K562 (cell line): ENCODE measurements at regions not wholly inside any gene's neighbourhood (a gene's known extent, or its start where the extent isn't known, plus 50 kb on each side); places are given as distances from the start of the nearest gene placed in this dataset.

ENCODE experiments used
- ATAC-seq: fragments of 200-7000 bp; cut with Tn5 transposase; 3 replicates; pipeline ENCODE4 v1.9.1; 2020; ENCODE audit warnings: moderate library complexity
- BruUV-seq: library from RNA; stranded (reverse); fragments of 400-500 nt; replicated peaks from 2 replicates; lab custom pipeline; 2021; lab: Mats Ljungman, UMichigan
- CTCF ChIA-PET: fragments of 300-600 bp; formaldehyde crosslinking; extraction: SDS; loops from one replicate; lab custom pipeline; 2021; ENCODE audit warnings: low intra/inter-chr PET ratio; lab: Yijun Ruan, JAX
- POLR2A ChIA-PET: fragments of 300-600, 350-650 bp; sonication (Branson Sonifier 250); formaldehyde crosslinking; extraction: SDS; loops from one replicate; lab custom pipeline; 2021; ENCODE audit warnings: antibody characterized with exemption, inconsistent platforms; lab: Yijun Ruan, JAX
- DNase-seq, 4 experiments: peaks; one replicate each; pipeline versions ENCODE4 v3.0.0 to v3.0.0-alpha.2; 2011 to 2018; ENCODE audit warnings: low spot score in 3 of 4, mixed read lengths in 3 of 4; ENCODE audit errors: extremely low read depth in 1 of 4
- FAIRE-seq: peaks from 2 replicates; lab custom pipeline; 2011; peaks lifted over from hg19 to GRCh38; lab: Jason Lieb, UNC
- H2AFZ ChIP-seq: 2 replicates; pipeline ENCODE4 v1.6.0; 2011; ENCODE audit warnings: low read depth, low read length, control low read depth, inconsistent platforms
- H3K27ac ChIP-seq: fragments of 200-600 bp; 3 replicates; pipeline ENCODE4 v1.8.0; 2011; ENCODE audit warnings: low read depth, mild to moderate bottlenecking, control low read depth, inconsistent platforms, low read length, moderate library complexity, mixed read lengths; ENCODE audit errors: extremely low read depth
- H3K27me3 ChIP-seq, 2 experiments: fragments of 300-600 bp in 1 of 2; 2 replicates in 1 of 2; 3 replicates in 1 of 2; pipeline versions ENCODE4 v1.6.0 to v1.8.0; 2011; ENCODE audit warnings: inconsistent platforms in 2 of 2, low read length in 2 of 2, mild to moderate bottlenecking in 1 of 2, mixed read lengths in 1 of 2, moderate library complexity in 1 of 2; ENCODE audit not compliant: control insufficient read depth in 2 of 2, insufficient read depth in 2 of 2
- H3K36me3 ChIP-seq: fragments of 300-600 bp; 3 replicates; pipeline ENCODE4 v1.8.0; 2011; ENCODE audit warnings: mild to moderate bottlenecking, low read length, inconsistent platforms; ENCODE audit not compliant: control insufficient read depth, insufficient read depth
- H3K4me1 ChIP-seq, 2 experiments: fragments of 200-600 bp in 1 of 2; replicated peaks in 1 of 2; 2 replicates in 1 of 2; 3 replicates in 1 of 2; pipeline versions ENCODE4 v1.5.1 to v1.8.0; 2011; ENCODE audit warnings: inconsistent platforms in 2 of 2, low read length in 2 of 2, mild to moderate bottlenecking in 1 of 2, mixed read lengths in 1 of 2, moderate library complexity in 1 of 2; ENCODE audit not compliant: control insufficient read depth in 2 of 2, insufficient read depth in 2 of 2
- H3K4me2 ChIP-seq: 2 replicates; pipeline ENCODE4 v1.6.1; 2011; ENCODE audit warnings: low read length, control low read depth, inconsistent platforms, mixed read lengths; ENCODE audit not compliant: insufficient read depth
- H3K4me3 ChIP-seq: fragments of 200-600 bp; sonication (generic), shearing (Covaris generic); 2 replicates; pipeline ENCODE4 v1.5.1; 2016; ENCODE audit warnings: control low read depth, inconsistent platforms
- H3K79me2 ChIP-seq: fragments of 200-600 bp; 3 replicates; pipeline ENCODE4 v1.8.0; 2011; ENCODE audit warnings: low read length, inconsistent platforms; ENCODE audit not compliant: control insufficient read depth, insufficient read depth
- H3K9ac ChIP-seq, 2 experiments: 2 replicates each; pipeline versions ENCODE4 v1.6.0 to v1.6.1; 2011; ENCODE audit warnings: low read depth in 2 of 2, low read length in 2 of 2, control low read depth in 1 of 2, inconsistent platforms in 1 of 2, mild to moderate bottlenecking in 1 of 2, mixed read lengths in 1 of 2; ENCODE audit not compliant: insufficient read depth in 1 of 2
- H3K9me1 ChIP-seq: one replicate; pipeline ENCODE4 v1.6.0; 2011; ENCODE audit warnings: inconsistent platforms, mild to moderate bottlenecking, low read length, moderate library complexity; ENCODE audit not compliant: control insufficient read depth, insufficient read depth
- H3K9me3 ChIP-seq: replicated peaks from 2 replicates; pipeline ENCODE4 v1.5.1; 2011; ENCODE audit warnings: low read depth, low read length, inconsistent platforms; ENCODE audit not compliant: control insufficient read depth, insufficient read depth
- H4K20me1 ChIP-seq: replicated peaks from 2 replicates; pipeline ENCODE4 v1.6.1; 2011; ENCODE audit warnings: low read length, inconsistent platforms, mixed read lengths; ENCODE audit not compliant: control insufficient read depth, insufficient read depth
- ETV1 ChIP-seq: fragments of 450-650 bp; conservative IDR thresholded peaks from 2 replicates; pipeline ENCODE4 v1.6.1; 2016; ENCODE audit warnings: missing genetic modification characterization, control low read depth, low read depth, missing compliant biosample characterization
- FOXA3 ChIP-seq, 2 experiments: fragments of 450-650 bp in 1 of 2; sonication (generic) in 1 of 2; formaldehyde crosslinking; IDR thresholded peaks in 1 of 2; conservative IDR thresholded peaks in 1 of 2; 2 replicates each; pipeline versions ENCODE4 v1.4.0 to v1.8.0; 2020 to 2022; ENCODE audit warnings: mild to moderate bottlenecking in 2 of 2, missing genetic modification reagents in 1 of 2
- HOXB6 ChIP-seq: fragments of 250-450 bp; sonication (Bioruptor Pico); IDR thresholded peaks from 2 replicates; pipeline ENCODE4 v1.5.1; 2022; ENCODE audit warnings: mild to moderate bottlenecking, borderline replicate concordance
- ILK ChIP-seq: fragments of 450-650 bp; IDR thresholded peaks from 2 replicates; pipeline ENCODE4 v1.6.1; 2016; ENCODE audit warnings: missing genetic modification characterization, low read depth, mild to moderate bottlenecking, missing compliant biosample characterization, moderate library complexity, borderline replicate concordance
- KLF10 ChIP-seq: fragments of 250-450 bp; sonication (Bioruptor Pico); IDR thresholded peaks from 2 replicates; pipeline ENCODE4 v1.6.1; 2021; ENCODE audit warnings: matching md5 sums
- RUNX1 ChIP-seq: sonication (generic); IDR thresholded peaks from 2 replicates; pipeline ENCODE4 v1.6.1; 2016; ENCODE audit warnings: antibody characterized with exemption, low read depth
- SAFB ChIP-seq: fragments of 200-400 bp; formaldehyde crosslinking; IDR thresholded peaks from 2 replicates; pipeline ENCODE4 v1.6.1; 2017; ENCODE audit warnings: low read depth, low read length, borderline replicate concordance
- ZNF589 ChIP-seq: fragments of 200-800 bp; sonication (Bioruptor generic); IDR thresholded peaks from 2 replicates; pipeline ENCODE4 v1.6.1; 2016; ENCODE audit warnings: low read depth, missing genetic modification characterization, missing compliant biosample characterization
- WGBS: fragments of 100-300 bp; shearing (Covaris generic); methylation state at CpG from one replicate; pipeline ENCODE4 v1.1.6; 2016; ENCODE audit warnings: low coverage, mixed read lengths; ENCODE audit not compliant: insufficient coverage; ENCODE audit errors: missing lambda C conversion rate; 5-methylcytosine and 5-hydroxymethylcytosine counted together
- in situ Hi-C: fragments of 300-500 bp; cut with MboI; formaldehyde crosslinking; loops from 4 replicates; pipeline ENCODE4 v1.15.0; 2018; ENCODE audit warnings: inconsistent platforms, mixed read lengths
- intact Hi-C: fragments of 100-400 bp; cut with micrococcal nuclease; formaldehyde crosslinking; loops from 2 replicates; pipeline ENCODE4 v1.14.2; 2022

GRCh38 chr5:2284678-2285077 is 402.0 kb upstream of the IRX4 start:
- CTCF ChIA-PET, result interaction anchor here (0.6 kb wide), 1 partner anchor 21 kb away, joined by 7 read pairs; no protein-coding TSS in a partner anchor
- 0% methylated on average over 8 of the region's 8 CpGs for WGBS
- intact Hi-C loops, result no loop called here

GRCh38 chr5:2283481-2284045 is 400.8 kb upstream of the IRX4 start:
- H2AFZ ChIP-seq, result no peak overlapping the region
- ChIA-PET POLR2A (no interaction called here), CTCF (no interaction called here)
- H3K9me3 ChIP-seq, result no peaks in the 10 kb centered on the region
- no peaks in the 10 kb centered on the region for H3K4me1 ChIP-seq
- no peak for FAIRE-seq
- ATAC-seq, result no peak
- no peak overlapping the region for H3K4me2 ChIP-seq
- no TSS peak for BruUV-seq
- in situ Hi-C loops (no loop called here), intact Hi-C loops (no loop called here)
- H3K9ac ChIP-seq, result no peak overlapping the region
- H3K36me3 ChIP-seq, result no peaks in the 10 kb centered on the region
- H3K27ac ChIP-seq, result no peak overlapping the region
- no peak overlapping the region for H3K4me3 ChIP-seq
- WGBS, result 0% methylated on average over 10 of the region's 10 CpGs
- no peak for TF ChIP-seq KLF10 (CRISPR knock-in tag)
- no peak for TF ChIP-seq ETV1 (tag)
- TF ChIP-seq ZNF589 (CRISPR knock-in tag), result no peak
- TF ChIP-seq HOXB6 (CRISPR knock-in tag), result no peak
- no peak for TF ChIP-seq SAFB
- TF ChIP-seq FOXA3 (CRISPR knock-in tag; conservative IDR thresholded peaks at IDR 0.05 in 1 of 2, IDR thresholded peaks at IDR 0.05 in 1 of 2), result no peak
- no peak for DNase-seq
- H3K27me3 ChIP-seq, result peaks cover 1 to 17% of the 10 kb centered on the region in 2 experiments; a peak in 4 of 5 replicates
- no peaks in the 10 kb centered on the region for H3K9me1 ChIP-seq
- H4K20me1 ChIP-seq, result 0 out of 2 replicates have a peak, but pooled peaks cover 3% of the 10 kb centered on the region
- no peaks in the 10 kb centered on the region for H3K79me2 ChIP-seq

More at GRCh38 chr5:2284678-2285077, 402.0 kb upstream of the IRX4 start:
- Histone ChIP-seq H3K36me3 (no peaks in the 10 kb centered on the region), H3K4me3 (no peak overlapping the region), H3K9me1 (no peaks in the 10 kb centered on the region), H3K27me3 (peaks cover 0 to 13% of the 10 kb centered on the region in 2 experiments; a peak in 3 of 5 replicates), H2AFZ (no peak overlapping the region), H3K9me3 (no peaks in the 10 kb centered on the region), H3K4me1 (no peaks in the 10 kb centered on the region), H3K79me2 (no peaks in the 10 kb centered on the region), H3K9ac (no peak overlapping the region), H4K20me1 (0 out of 2 replicates have a peak, but pooled peaks cover 3% of the 10 kb centered on the region), H3K4me2 (no peak overlapping the region), H3K27ac (no peak overlapping the region)
- POLR2A ChIA-PET, result no interaction called here
- in situ Hi-C loops, result no loop called here
- ATAC-seq, result no peak
- BruUV-seq, result no TSS peak
- FAIRE-seq, result no peak
- DNase-seq, result no peak
- no peak for TF ChIP-seq RUNX1
- no peak for TF ChIP-seq ILK (tag)
